ENCODE measurements at regions not wholly inside any gene's neighbourhood (a gene's known extent, or its start where the extent isn't known, plus 50 kb on each side); places are given as distances from the start of the nearest gene placed in this dataset.

GRCh38 chr5:93793159-93793781, 51.9 kb upstream of the POU5F2 start (continued):
- TF ChIP-seq, protein P1, sequence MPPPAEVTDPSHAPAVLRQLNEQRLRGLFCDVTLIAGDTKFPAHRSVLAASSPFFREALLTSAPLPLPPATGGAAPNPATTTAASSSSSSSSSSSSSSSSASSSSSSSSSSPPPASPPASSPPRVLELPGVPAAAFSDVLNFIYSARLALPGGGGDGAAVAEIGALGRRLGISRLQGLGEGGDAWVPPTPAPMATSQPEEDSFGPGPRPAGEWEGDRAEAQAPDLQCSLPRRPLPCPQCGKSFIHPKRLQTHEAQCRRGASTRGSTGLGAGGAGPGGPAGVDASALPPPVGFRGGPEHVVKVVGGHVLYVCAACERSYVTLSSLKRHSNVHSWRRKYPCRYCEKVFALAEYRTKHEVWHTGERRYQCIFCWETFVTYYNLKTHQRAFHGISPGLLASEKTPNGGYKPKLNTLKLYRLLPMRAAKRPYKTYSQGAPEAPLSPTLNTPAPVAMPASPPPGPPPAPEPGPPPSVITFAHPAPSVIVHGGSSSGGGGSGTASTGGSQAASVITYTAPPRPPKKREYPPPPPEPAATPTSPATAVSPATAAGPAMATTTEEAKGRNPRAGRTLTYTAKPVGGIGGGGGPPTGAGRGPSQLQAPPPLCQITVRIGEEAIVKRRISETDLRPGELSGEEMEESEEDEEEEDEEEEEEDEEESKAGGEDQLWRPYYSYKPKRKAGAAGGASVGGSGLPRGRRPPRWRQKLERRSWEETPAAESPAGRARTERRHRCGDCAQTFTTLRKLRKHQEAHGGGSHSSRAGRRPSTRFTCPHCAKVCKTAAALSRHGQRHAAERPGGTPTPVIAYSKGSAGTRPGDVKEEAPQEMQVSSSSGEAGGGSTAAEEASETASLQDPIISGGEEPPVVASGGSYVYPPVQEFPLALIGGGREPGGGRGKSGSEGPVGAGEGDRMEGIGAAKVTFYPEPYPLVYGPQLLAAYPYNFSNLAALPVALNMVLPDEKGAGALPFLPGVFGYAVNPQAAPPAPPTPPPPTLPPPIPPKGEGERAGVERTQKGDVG (CRISPR knock-in tag; IDR thresholded peaks at IDR 0.05) = no peak
- no peak for TF ChIP-seq RAD51 (IDR thresholded peaks at IDR 0.05)
- no peak for TF ChIP-seq FOXM1 (IDR thresholded peaks at IDR 0.05; ENCODE audit: low read depth, low read length)
- no peak for TF ChIP-seq USF1 (IDR thresholded peaks at IDR 0.05; ENCODE audit: borderline replicate concordance, extremely low read length, insufficient read depth, low read depth, low read length)
- TF ChIP-seq CREB1 (IDR thresholded peaks at IDR 0.05; ENCODE audit: low read depth) = no peak
- TF ChIP-seq YY1 (IDR thresholded peaks at IDR 0.05; ENCODE audit: low read depth, low read length) = no peak
- TF ChIP-seq ZSCAN29 (IDR thresholded peaks at IDR 0.05) = no peak
- no peak for TF ChIP-seq ZBED1 (IDR thresholded peaks at IDR 0.05; ENCODE audit: borderline replicate concordance)
- no peak for TF ChIP-seq SRF (IDR thresholded peaks at IDR 0.05; ENCODE audit: low read depth in 2 of 2, low read length in 2 of 2)
- TF ChIP-seq MYB (IDR thresholded peaks at IDR 0.05; ENCODE audit: borderline replicate concordance, low read depth, low read length) = no peak

Measured in GM12878 (cell line).